ENCODE measurements at regions not wholly inside any gene's neighbourhood (a gene's known extent, or its start where the extent isn't known, plus 50 kb on each side); places are given as distances from the start of the nearest gene placed in this dataset.

DNA sequence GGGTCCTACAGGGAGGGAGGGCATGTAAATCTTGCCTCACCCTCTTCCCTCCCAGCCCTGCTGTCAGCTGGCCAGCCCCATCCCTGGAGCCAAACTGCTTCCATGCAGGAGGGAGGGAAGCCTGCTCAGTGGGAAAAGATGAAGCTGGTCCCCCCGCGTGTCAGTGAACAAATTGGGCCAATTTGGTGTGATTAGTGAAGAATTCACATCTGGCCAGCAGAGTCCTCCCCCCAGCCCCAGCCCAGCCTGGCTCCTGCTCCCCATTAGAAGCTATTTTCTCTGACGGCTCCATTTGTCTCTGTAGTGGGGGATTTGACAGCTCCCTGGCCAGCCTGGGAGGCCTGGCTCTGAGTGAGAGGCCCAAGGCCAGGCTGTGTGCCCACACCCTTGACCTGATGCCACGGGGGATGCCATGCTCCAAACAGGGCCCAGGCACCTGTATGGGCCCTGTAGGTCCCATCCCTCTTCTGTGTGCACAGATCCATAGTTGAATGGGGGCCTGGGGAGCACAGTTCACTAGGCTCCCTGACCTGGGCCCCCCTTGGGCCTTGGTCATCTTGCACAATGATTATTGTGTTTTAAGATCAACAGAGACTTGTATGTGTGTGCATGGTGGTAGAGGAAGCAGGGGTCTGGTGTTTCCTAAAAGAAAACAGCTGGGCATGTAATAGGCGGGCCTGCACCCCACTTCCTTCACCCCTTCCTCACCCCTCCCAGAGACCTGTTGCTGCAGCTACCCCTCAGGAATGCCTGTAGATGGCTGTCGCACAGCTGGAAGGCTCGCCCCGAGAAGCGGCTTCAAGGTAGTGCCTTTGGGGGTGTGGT, 50.7 kb upstream of the TAC4 start (continued):
- TF ChIP-seq, protein P1, sequence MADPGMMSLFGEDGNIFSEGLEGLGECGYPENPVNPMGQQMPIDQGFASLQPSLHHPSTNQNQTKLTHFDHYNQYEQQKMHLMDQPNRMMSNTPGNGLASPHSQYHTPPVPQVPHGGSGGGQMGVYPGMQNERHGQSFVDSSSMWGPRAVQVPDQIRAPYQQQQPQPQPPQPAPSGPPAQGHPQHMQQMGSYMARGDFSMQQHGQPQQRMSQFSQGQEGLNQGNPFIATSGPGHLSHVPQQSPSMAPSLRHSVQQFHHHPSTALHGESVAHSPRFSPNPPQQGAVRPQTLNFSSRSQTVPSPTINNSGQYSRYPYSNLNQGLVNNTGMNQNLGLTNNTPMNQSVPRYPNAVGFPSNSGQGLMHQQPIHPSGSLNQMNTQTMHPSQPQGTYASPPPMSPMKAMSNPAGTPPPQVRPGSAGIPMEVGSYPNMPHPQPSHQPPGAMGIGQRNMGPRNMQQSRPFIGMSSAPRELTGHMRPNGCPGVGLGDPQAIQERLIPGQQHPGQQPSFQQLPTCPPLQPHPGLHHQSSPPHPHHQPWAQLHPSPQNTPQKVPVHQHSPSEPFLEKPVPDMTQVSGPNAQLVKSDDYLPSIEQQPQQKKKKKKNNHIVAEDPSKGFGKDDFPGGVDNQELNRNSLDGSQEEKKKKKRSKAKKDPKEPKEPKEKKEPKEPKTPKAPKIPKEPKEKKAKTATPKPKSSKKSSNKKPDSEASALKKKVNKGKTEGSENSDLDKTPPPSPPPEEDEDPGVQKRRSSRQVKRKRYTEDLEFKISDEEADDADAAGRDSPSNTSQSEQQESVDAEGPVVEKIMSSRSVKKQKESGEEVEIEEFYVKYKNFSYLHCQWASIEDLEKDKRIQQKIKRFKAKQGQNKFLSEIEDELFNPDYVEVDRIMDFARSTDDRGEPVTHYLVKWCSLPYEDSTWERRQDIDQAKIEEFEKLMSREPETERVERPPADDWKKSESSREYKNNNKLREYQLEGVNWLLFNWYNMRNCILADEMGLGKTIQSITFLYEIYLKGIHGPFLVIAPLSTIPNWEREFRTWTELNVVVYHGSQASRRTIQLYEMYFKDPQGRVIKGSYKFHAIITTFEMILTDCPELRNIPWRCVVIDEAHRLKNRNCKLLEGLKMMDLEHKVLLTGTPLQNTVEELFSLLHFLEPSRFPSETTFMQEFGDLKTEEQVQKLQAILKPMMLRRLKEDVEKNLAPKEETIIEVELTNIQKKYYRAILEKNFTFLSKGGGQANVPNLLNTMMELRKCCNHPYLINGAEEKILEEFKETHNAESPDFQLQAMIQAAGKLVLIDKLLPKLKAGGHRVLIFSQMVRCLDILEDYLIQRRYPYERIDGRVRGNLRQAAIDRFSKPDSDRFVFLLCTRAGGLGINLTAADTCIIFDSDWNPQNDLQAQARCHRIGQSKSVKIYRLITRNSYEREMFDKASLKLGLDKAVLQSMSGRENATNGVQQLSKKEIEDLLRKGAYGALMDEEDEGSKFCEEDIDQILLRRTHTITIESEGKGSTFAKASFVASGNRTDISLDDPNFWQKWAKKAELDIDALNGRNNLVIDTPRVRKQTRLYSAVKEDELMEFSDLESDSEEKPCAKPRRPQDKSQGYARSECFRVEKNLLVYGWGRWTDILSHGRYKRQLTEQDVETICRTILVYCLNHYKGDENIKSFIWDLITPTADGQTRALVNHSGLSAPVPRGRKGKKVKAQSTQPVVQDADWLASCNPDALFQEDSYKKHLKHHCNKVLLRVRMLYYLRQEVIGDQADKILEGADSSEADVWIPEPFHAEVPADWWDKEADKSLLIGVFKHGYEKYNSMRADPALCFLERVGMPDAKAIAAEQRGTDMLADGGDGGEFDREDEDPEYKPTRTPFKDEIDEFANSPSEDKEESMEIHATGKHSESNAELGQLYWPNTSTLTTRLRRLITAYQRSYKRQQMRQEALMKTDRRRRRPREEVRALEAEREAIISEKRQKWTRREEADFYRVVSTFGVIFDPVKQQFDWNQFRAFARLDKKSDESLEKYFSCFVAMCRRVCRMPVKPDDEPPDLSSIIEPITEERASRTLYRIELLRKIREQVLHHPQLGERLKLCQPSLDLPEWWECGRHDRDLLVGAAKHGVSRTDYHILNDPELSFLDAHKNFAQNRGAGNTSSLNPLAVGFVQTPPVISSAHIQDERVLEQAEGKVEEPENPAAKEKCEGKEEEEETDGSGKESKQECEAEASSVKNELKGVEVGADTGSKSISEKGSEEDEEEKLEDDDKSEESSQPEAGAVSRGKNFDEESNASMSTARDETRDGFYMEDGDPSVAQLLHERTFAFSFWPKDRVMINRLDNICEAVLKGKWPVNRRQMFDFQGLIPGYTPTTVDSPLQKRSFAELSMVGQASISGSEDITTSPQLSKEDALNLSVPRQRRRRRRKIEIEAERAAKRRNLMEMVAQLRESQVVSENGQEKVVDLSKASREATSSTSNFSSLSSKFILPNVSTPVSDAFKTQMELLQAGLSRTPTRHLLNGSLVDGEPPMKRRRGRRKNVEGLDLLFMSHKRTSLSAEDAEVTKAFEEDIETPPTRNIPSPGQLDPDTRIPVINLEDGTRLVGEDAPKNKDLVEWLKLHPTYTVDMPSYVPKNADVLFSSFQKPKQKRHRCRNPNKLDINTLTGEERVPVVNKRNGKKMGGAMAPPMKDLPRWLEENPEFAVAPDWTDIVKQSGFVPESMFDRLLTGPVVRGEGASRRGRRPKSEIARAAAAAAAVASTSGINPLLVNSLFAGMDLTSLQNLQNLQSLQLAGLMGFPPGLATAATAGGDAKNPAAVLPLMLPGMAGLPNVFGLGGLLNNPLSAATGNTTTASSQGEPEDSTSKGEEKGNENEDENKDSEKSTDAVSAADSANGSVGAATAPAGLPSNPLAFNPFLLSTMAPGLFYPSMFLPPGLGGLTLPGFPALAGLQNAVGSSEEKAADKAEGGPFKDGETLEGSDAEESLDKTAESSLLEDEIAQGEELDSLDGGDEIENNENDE (IDR thresholded peaks at IDR 0.05; ENCODE audit: insufficient replicate concordance, low read length): no peak
- no peak for TF ChIP-seq POLR2A (IDR thresholded peaks at IDR 0.05; ENCODE audit: control extremely low read depth in 1 of 2, low read depth in 2 of 2, low read length in 2 of 2)
